DMS 273 (cell line): ENCODE measurements at regions not wholly inside any gene's neighbourhood (a gene's known extent, or its start where the extent isn't known, plus 50 kb on each side); places are given as distances from the start of the nearest gene placed in this dataset.

Experiments
- DNase-seq: peaks from one replicate; lab custom pipeline; 2025; ENCODE audit not compliant: unreplicated experiment; lab: John Stamatoyannopoulos, UW

- no peak for DNase-seq
Measured at GRCh38 chr6:1257778-1258177, 54.1 kb upstream of the FOXQ1 start.

- DNase-seq = no peak
Measured at GRCh38 chr6:1256435-1257008, 55.4 kb upstream of the FOXQ1 start.

- DNase-seq = no peak
Measured at GRCh38 chr6:1255636-1256365, 56.1 kb upstream of the FOXQ1 start.

GRCh38 chr6:1254326-1254725 is 57.6 kb upstream of the FOXQ1 start:
- DNase-seq = no peak

GRCh38 chr6:1253816-1254215 is 58.1 kb upstream of the FOXQ1 start:
- DNase-seq = no peak

- no peak for DNase-seq
Measured at GRCh38 chr6:1251198-1252155, 60.4 kb upstream of the FOXQ1 start.

- DNase-seq = no peak
Measured at GRCh38 chr6:1250489-1251197, 61.3 kb upstream of the FOXQ1 start.

- no peak for DNase-seq
Measured at GRCh38 chr6:1247894-1248293, 64.0 kb upstream of the FOXQ1 start.

GRCh38 chr6:1247056-1247455 is 64.8 kb upstream of the FOXQ1 start:
- no peak for DNase-seq

GRCh38 chr6:1244941-1245340 is 67.0 kb upstream of the FOXQ1 start:
- no peak for DNase-seq

GRCh38 chr6:1244278-1244677 is 67.6 kb upstream of the FOXQ1 start:
- DNase-seq = no peak

GRCh38 chr6:1242446-1242845 is 69.5 kb upstream of the FOXQ1 start:
- DNase-seq = no peak

GRCh38 chr6:1242021-1242420 is 69.9 kb upstream of the FOXQ1 start:
- DNase-seq = no peak

- no peak for DNase-seq
Measured at GRCh38 chr6:1240766-1241318, 71.1 kb upstream of the FOXQ1 start.

- no peak for DNase-seq
Measured at GRCh38 chr6:1239805-1240204, 72.1 kb upstream of the FOXQ1 start.

GRCh38 chr6:1238040-1238439 is 73.9 kb upstream of the FOXQ1 start:
- no peak for DNase-seq

- DNase-seq = no peak
Measured at GRCh38 chr6:1237636-1238035, 74.3 kb upstream of the FOXQ1 start.

GRCh38 chr6:1235825-1236224 is 76.1 kb upstream of the FOXQ1 start:
- no peak for DNase-seq

- DNase-seq = no peak
Measured at GRCh38 chr6:1233924-1234323, 78.0 kb upstream of the FOXQ1 start.

GRCh38 chr6:1232578-1232977 is 79.3 kb upstream of the FOXQ1 start:
- DNase-seq = no peak

GRCh38 chr6:1231941-1232340 is 80.0 kb upstream of the FOXQ1 start:
- no peak for DNase-seq
